Middle frontal gyrus (tissue), 1 donor: ENCODE measurements at regions not wholly inside any gene's neighbourhood (a gene's known extent, or its start where the extent isn't known, plus 50 kb on each side); places are given as distances from the start of the nearest gene placed in this dataset.
"Not testable (repeated sequence)": the region's sequence is repeated elsewhere in the genome, so short reads cannot be mapped to it uniquely, and the experiment has no call there.

Source experiments
- DNase-seq: peaks from one replicate; pipeline ENCODE4 v3.0.0-alpha.2; 2015; ENCODE audit warnings: low spot score; ENCODE audit errors: extremely low spot score

- DNase-seq, result no peak
These were observed 379.9 kb downstream of the AEBP2 start for GRCh38 chr12:19819231-19819630.

- no peak for DNase-seq
These were observed 383.2 kb downstream of the AEBP2 start for GRCh38 chr12:19822476-19822875.

DNA sequence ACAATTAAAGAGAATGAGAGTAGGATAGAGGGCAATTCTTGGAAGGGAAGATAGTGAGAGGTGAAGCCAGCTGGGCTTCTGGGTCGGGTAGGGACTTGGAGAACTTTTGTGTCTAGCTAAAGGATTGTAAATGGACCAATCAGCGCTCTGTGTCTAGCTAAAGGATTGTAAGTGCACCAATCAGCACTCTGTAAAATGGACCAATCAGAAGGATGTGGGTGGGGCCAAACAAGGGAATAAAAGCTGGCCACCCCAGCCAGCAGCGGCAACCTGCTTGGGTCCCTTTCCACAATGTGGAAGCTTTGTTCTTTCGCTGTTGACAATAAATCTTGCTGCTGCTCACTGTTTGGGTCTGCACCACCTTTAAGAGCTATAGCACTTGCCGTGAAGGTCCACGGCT is 384.0 kb downstream of the AEBP2 start:
- not testable (repeated sequence) for DNase-seq

DNA sequence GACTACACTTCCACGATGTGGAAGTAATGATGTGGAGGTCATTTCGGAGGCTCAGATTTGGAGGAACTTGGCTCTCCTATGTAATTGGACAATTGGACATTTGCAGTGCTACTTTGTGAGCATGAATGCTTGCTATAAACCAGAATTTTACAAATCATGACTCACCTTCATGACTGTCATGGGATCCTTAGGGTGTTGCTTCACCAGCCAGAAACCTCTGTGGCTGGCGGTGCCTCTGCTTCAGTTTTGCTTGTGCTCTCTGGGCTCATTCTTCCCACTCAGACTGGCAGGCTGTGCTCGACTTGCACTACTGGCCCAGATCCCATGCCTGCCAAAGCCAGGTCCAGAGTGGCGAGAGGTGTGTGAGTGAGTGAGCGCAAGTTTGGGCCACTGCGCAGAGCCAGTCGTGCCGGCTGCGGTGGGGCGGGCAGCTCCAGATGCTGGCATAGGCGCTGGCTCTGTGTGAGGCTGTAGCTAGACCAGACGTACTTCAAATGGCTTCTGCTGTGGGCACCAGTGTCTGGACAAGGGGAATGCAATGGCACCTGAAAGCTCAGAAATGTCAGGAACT is 387.8 kb downstream of the AEBP2 start:
- no peak for DNase-seq

GRCh38 chr12:19829100-19829853 is 390.0 kb downstream of the AEBP2 start:
- DNase-seq, result no peak

GRCh38 chr12:19830446-19830845 is 391.2 kb downstream of the AEBP2 start:
- DNase-seq, result no peak

DNA sequence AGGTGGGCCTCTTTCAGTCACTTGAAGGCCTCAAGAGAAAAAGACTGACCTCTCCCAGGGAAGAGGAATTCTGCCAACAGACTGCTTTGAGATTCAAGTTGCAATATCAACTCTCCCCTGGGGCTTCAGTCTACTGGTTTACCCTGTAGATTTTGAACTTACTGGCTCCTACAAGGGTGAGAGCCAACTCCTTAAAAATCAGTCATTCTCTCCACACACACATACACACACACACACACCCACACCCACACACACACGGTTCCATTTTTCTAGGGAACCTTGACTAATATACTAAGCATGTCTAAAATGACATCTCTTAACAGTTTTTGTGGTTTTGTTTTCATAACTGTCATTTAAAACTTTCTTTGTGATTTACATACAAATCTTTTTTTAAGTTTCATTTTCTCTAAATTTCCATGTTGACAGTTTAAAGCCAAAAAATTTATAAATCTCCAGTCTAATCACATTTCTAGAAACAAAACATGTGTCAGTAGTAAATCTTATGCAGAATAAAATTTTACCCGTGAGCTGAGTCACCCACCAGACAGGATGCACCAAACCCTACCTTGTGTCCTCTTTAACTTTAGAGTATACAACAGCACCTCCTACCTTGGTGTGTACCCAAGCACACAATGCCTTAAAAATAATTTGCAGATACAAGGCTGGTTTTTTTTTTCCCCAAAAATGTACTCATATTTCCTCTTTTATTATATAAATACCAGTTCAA is 394.6 kb downstream of the AEBP2 start:
- DNase-seq, result no peak

GRCh38 chr12:19834592-19834991 is 395.3 kb downstream of the AEBP2 start:
- DNase-seq, result no peak

GRCh38 chr12:19836056-19836455 is 396.8 kb downstream of the AEBP2 start:
- no peak for DNase-seq

GRCh38 chr12:19836456-19836855 is 397.2 kb downstream of the AEBP2 start:
- DNase-seq, result no peak

GRCh38 chr12:19837543-19837942 is 398.3 kb downstream of the AEBP2 start:
- no peak for DNase-seq

- DNase-seq, result no peak
These were observed 402.2 kb downstream of the AEBP2 start for GRCh38 chr12:19841451-19841850.

DNA sequence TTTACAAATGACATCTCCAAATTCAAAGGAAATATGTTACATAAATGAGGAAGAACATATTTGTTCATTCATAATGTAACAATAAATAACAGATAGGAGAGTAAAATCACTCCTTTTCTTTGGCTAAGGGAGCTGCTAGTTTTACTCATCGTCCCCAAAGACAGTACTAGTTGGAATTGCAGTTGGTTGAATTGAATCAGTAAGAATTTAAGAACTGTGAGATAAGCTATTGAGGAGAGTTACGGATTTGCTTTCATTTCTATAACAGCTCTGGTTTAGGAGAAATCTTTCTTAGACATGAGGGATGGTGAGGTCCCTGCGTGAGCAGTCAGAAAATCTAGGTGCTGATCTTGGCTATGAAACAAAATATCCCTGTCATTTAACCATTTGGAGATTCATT is 402.8 kb downstream of the AEBP2 start:
- no peak for DNase-seq

GRCh38 chr12:19844224-19844623 is 404.9 kb downstream of the AEBP2 start:
- no peak for DNase-seq

GRCh38 chr12:19846574-19846973 is 407.3 kb downstream of the AEBP2 start:
- no peak for DNase-seq

GRCh38 chr12:19847294-19848059 is 408.2 kb downstream of the AEBP2 start:
- no peak for DNase-seq

GRCh38 chr12:19848421-19848820 is 409.1 kb downstream of the AEBP2 start:
- DNase-seq, result no peak

DNA sequence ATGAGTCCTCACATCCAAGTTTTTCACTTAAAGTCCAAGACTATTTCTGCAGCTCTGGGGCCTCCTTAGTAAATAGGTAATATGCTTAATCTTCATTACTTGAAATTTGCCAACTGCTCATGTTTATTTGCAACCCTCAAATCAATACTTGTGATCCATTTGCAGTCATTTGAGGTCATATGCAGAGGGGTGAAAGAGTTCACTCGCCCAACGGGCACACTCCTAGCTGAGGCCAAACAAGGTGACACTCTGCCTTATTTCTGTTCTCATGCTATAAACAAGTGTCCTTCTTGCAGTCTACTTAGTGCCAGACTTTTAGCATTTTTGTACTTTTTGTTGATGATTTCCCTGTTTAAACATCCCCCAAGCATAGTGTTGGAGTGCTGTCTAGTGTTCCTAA is 409.9 kb downstream of the AEBP2 start:
- DNase-seq, result no peak

DNA sequence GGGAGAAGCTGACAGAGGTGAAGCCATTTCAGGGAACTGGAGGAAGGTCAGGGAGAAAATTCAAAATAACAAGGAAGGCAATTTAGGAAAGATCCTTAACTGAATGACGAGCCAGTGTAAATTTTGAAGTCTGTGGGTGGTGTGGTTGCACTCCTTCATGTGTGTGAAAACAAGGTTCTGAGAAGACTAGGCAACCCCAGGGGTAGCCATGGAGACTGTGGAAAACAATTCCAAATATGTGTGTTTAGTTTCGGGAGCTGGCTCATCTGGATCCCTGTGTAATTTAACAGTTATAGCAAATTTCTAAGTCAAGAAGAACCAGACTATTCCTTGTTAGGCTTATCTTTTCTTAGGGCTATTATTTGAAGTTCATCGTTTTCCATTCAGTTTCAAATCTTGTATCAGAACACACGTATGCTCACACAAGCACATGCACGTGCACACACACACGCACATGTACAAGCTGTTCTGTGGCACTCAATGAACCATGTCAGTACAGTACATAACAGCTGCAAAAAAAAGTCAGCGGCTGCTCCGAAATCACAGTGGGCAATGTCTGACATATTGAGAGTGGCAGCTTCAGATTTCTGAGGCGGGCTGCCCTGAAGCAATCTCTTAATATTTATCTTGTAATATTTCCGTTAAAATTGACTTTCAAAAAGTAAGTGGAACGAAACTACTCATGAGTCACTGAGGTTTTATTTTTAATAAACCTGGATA is 411.2 kb downstream of the AEBP2 start:
- DNase-seq, result peak; percentile 30

GRCh38 chr12:19852100-19852855 is 413.0 kb downstream of the AEBP2 start:
- DNase-seq, result no peak
